NCI-H2171 (cell line): ENCODE measurements at regions not wholly inside any gene's neighbourhood (a gene's known extent, or its start where the extent isn't known, plus 50 kb on each side); places are given as distances from the start of the nearest gene placed in this dataset.

Experiments used
- DNase-seq: peaks from one replicate; lab custom pipeline; 2025; lab: John Stamatoyannopoulos, UW

GRCh38 chr4:156408749-156409148 lies 455.1 kb upstream of the CTSO start:
- no peak for DNase-seq

GRCh38 chr4:156401371-156401770 lies 447.7 kb upstream of the CTSO start:
- DNase-seq: no peak

GRCh38 chr4:156396534-156396933 lies 442.9 kb upstream of the CTSO start:
- no peak for DNase-seq

GRCh38 chr4:156391325-156391653 lies 437.6 kb upstream of the CTSO start:
- DNase-seq: no peak

DNA sequence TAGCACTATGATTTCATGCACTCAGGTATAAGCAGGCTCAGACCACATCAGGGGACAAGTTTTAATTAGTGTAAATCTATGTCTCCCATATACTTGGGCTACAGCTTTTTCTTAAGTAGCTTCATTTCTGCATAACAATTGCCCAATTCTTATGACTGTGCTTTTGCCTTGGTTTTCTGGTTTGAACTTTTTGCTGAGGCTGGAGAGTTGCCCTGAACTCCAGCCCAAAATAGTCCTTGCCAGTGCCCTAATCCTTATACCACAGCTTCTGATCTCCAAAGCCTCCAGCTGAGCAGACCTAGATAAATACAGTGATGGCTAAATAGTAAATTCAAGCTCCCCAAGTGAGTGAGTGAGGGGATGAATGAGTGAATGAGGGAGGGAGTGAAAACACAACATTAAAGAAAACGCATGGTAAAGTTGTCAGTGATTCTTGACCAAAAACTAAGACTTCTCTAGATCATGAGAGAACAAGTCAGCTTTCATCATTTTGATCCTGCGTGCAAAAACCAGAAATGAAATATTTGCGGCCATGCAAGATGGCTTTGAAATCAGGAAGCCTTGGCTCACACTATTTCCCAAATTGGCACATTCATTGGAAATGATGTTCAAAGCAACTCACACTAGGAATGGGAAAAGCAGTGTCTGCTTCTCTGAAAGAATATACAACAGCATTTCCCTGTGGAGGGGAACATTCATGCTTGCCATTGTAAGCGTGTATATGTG lies 437.1 kb upstream of the CTSO start:
- no peak for DNase-seq

DNA sequence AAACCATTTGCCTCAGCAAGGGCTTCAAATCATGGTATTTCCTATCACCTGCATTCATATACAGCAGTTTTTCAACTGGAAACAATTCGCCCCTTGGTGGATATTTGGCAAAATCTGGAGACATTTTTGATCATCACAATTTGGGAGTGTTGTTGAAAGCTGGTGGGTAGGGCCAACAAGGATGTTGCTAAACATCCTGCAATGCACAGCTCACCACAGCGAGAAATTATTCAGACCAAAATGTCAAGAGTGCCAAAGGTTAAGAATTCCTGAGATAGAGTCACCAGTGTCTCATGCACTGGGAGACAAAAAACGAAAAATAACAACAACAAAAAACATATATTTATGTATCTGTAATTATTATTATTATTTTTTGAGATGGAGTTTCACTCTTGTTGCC lies 435.2 kb upstream of the CTSO start:
- DNase-seq: no peak

DNA sequence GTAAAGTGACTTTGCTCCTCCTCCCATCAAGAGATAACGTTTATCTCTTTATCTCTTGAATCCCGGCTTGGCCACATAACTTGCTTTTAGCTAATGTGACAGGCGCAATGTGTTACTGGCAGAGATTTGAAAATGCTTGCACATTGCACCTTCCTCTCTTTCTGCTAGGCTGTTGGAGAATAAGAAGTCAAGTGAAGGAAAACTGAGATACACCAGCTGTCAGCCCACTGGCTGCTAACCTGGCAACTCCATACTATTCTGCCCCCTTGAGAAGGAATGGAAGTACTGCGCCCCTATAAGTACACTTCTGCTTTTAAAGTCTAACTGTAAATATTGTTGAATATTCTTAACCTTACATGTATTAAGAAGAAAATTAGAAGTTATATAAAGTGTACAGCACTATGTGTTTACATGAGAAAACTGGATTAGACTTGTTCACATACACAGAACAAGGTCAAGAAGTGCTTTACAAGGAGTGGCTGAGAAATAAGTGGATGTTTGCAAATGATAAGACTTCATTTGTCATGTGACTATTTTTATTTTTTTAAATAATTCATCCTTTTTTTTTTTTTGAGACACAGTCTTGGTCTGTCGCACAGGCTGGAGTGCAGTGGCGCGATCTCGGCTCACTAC lies 424.5 kb upstream of the CTSO start:
- peak; percentile 7 for DNase-seq

GRCh38 chr4:156377036-156377710 lies 423.5 kb upstream of the CTSO start:
- DNase-seq: no peak

GRCh38 chr4:156374894-156375293 lies 421.2 kb upstream of the CTSO start:
- DNase-seq: no peak

DNA sequence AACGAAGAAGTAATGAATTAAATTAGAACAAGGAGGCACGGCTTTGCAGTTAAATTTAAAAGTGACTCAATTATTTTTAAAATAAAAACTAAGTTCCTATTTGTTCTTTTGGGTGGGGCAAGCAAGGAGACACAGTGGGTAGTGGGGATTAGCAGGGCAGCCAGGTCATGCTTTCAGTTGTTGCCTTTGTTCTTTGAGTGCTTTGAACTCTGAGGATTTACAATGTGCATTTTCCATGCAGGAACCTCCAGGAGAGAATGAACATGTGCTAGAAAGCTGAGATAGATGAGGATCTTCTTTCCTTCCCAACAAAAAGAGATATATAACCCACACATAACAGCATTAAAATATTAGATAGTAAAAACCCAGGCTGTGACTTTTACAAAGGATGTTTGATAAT lies 420.4 kb upstream of the CTSO start:
- DNase-seq: no peak

DNA sequence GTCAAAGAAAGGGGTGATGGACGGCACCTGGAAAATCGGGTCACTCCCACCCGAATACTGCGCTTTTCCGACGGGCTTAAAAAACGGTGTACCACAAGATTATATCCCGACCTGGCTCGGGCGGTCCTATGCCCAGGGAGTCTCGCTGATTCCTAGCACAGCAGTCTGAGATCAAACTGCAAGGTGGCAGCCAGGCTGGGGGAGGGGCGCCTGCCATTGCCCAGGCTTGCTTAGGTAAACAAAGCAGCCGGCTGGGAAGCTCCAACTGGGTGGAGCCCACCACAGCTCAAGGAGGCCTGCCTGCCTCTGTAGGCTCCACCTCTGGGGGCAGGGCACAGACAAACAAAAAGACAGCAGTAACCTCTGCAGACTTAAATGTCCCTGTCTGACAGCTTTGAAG lies 413.8 kb upstream of the CTSO start:
- DNase-seq: peak; percentile 38

GRCh38 chr4:156362581-156362980 lies 408.9 kb upstream of the CTSO start:
- DNase-seq: no peak

DNA sequence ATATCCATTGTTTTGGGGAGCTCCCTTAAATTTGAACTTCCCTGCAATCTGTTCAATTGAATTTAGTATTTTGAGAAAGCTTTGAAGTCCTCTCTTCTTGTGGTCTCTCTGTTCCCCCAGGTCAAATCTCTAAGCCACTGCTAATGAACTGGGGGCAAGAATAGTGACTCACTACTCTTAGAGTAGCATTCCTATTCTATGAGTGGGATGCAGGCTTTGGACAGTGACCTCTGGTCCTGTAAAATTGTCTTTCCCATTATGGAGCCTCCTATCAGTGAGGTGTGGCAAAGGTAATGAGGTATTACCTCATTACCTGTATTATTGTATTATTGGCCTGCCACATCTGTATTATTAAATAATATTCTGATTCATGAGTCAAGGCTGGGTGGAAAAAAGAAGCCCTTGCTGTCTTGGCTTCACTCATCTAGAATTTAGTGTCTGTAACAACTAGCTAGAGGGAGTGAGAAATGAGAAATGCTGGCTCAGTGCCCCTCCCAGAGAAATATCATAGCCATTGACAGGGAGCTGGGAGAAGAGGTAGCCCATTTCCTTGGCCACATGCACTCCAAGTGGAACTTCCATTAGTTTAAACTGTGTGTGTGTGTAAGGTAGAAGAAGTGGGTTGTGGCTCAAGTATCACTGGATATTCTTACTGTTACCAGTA lies 393.9 kb upstream of the CTSO start:
- DNase-seq: no peak

GRCh38 chr4:156346959-156347385 lies 393.3 kb upstream of the CTSO start:
- no peak for DNase-seq

DNA sequence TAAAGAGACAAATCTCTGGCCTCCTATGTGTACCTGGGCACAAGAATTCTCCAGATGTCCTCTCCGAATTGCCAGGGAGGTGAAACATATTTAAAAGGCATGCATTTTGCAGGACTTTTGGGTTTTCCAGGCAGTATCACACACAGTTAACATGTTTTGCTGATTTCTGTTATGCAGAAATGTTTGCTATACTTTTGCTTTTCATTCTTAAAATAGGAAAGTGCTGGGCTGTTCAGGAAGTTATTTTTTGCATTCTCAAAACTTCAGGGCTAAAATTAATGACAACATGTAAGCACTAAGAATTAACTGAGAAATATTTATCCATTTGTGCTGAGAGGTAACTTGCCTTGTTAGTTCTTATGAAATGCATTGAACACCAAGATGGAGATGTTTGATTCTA lies 390.7 kb upstream of the CTSO start:
- no peak for DNase-seq

DNA sequence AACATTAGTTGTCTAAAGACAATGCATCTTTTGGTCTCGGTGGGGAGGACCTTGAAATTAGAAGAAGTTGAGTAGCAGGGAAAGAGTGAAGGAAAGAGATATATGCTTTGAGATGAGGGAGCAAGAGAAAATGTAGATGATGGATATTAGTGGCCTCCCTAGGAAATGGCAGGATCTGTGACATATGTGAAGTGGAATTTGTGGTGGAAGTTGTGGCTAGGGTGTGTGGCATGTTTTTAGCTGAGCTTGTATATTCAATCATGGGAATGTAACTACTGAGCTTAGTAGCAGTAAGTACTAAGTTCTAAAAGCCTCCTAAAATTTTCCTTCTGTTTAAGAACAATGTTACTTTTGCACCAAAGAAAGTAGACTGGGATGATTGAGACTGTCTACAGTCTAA lies 382.8 kb upstream of the CTSO start:
- no peak for DNase-seq

DNA sequence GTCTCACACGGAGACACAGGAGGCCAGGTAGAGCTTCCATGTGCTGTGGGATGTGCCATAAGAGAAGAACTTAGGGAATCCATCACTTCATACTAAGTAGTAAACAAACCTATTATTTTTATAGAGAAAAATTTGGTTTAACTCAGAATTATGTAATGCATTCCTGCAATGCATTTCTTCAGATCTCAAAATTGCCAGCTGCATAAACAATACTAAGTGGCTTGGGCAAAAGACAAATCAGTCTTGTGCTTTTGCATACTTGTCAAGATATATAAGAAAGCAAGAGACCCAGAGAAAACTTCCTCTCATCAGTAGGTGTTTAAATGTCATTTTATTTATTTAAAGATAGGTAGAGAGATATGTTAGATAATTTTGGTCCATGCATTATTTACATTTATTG lies 382.1 kb upstream of the CTSO start:
- no peak for DNase-seq

DNA sequence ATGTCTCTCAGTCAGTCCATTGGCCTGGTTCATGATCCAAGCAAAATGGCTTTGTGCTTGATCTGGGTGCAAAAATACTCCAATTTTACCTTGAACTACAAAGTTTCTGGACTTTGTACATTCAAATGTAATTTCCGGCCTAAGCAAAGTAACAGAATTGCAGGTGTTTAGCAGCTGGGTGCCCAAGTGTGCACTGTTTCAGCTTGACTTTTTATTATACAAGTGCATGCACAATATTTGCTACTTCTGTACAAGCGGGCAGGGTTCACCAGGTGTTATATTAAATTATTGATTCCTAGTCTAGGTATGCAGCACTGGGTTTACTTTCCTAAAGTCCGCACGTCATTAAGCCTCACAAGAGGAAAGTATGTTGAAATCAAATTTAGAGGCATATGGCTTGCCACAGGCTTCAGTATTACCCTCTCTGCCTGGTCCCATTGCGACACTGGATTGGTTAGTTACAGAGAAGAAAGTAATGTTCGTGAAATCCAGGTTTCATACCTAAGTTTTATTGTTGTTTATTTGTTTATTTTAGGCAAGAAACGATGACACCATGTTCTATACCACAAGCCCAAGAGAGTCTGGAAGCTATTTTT lies 376.9 kb upstream of the CTSO start:
- no peak for DNase-seq

DNA sequence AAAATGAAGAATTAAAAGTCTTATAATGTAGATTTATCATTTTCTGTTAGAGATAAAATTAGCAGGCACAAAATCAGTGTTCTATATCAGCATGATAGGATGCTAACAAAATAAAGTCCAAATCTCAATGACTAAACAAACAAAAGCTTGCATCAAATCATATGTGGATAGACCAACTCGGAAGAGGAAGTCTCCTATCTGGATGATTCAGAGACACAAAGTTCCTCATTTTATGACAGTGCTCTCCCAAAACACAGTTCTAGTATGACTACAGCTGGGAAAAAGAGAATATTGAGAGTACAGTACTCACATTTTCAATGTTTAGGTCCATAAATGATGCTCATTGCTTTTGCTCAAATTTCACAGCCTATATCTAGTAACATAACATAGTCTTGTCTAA lies 376.1 kb upstream of the CTSO start:
- DNase-seq: no peak

GRCh38 chr4:156328882-156329281 lies 375.2 kb upstream of the CTSO start:
- DNase-seq: no peak

DNA sequence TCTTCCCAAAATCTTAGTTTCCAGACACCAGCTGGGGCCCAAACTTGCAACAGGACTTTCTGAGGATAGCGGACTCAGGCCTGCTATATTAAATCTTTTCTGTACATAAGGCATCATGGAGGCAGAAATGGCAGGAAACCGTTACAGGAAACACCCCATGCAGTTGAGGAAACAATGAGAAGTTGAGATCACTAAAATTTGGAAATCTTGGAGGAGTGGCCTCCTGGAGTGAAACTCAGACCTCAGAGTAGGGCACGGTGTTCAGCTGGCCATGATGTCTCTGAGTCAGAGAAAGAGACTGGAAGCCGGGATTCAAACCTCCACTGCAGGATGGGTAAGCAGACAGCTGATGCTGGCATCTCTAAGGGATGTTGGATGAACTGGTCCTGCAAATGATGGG lies 372.6 kb upstream of the CTSO start:
- DNase-seq: no peak

DNA sequence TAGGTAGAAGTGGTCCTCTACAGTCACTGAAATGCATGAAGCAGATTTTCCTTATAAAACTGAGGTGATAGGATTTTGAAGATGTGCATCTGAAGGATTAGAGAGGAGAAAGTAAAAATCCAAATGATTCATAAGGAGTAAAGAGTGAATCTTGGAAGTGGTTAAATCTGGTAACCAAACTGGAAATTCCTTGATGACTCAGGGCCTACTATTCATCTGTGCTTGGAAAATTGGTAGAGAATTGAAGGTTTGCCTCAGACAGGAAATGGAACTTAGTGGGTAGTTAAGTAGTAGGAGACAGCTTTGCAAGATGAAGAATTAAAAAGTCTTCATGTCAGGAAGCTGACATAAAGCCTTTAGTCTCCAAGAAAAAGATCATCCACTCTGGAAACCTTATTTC lies 368.9 kb upstream of the CTSO start:
- no peak for DNase-seq

GRCh38 chr4:156321203-156321602 lies 367.5 kb upstream of the CTSO start:
- no peak for DNase-seq
